MM.1S (cell line): ENCODE measurements at regions not wholly inside any gene's neighbourhood (a gene's known extent, or its start where the extent isn't known, plus 50 kb on each side); places are given as distances from the start of the nearest gene placed in this dataset.

Experiments
- EZH2 ChIP-seq: fragments of 300-600 bp; sonication (generic); optimal IDR thresholded peaks from 2 replicates; pipeline ENCODE3; 2017; ENCODE audit warnings: low read depth, mild to moderate bottlenecking, antibody characterized with exemption, low read length, mixed read lengths
- TF ChIP-seq, protein P1 (sequence below): fragments of 300-600 bp; sonication (generic); IDR thresholded peaks from 2 replicates; pipeline ENCODE4 v1.5.1; 2016; ENCODE audit warnings: antibody characterized with exemption, low read length, mixed read lengths

DNA sequence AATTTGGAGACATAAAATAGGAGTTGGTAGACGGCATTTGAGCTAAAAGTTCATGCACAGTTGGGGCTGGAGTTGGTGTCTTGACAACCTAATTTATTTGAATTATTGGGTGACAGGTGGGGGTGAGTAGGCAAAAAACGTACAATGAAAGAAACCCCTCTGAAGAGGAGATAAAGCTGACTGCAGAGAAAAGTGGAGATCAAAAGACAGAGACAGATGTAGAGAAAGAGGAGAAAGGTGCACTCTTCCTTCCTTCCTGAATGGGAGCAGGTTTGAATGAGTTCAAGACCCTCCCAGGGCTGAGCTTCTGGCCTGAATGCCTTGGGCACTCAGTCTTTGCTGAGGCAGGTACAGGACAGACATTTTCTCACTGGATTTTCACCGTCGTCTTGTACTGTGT lies 284.3 kb downstream of the DHX35 start:
- TF ChIP-seq, protein P1, sequence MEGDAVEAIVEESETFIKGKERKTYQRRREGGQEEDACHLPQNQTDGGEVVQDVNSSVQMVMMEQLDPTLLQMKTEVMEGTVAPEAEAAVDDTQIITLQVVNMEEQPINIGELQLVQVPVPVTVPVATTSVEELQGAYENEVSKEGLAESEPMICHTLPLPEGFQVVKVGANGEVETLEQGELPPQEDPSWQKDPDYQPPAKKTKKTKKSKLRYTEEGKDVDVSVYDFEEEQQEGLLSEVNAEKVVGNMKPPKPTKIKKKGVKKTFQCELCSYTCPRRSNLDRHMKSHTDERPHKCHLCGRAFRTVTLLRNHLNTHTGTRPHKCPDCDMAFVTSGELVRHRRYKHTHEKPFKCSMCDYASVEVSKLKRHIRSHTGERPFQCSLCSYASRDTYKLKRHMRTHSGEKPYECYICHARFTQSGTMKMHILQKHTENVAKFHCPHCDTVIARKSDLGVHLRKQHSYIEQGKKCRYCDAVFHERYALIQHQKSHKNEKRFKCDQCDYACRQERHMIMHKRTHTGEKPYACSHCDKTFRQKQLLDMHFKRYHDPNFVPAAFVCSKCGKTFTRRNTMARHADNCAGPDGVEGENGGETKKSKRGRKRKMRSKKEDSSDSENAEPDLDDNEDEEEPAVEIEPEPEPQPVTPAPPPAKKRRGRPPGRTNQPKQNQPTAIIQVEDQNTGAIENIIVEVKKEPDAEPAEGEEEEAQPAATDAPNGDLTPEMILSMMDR = no peak
- TF ChIP-seq EZH2 = no peak
